ENCODE measurements at regions not wholly inside any gene's neighbourhood (a gene's known extent, or its start where the extent isn't known, plus 50 kb on each side); places are given as distances from the start of the nearest gene placed in this dataset.
"Not testable (repeated sequence)": the region's sequence is repeated elsewhere in the genome, so short reads cannot be mapped to it uniquely, and the experiment has no call there.

- WGBS, 2 donors (ENCODE audit: low coverage in 1 of 2), result 94 to 100% methylated on average over 2 of the region's 2 CpGs
- Histone ChIP-seq H3K4me3 (no peak overlapping the region), H3K36me3 (no peaks in the 10 kb centered on the region), H3K4me1 (no peaks in the 10 kb centered on the region), H3K9me3 (peaks cover 0 to 10% (median 0%) of the 10 kb centered on the region in 3 donors), H3K27ac (no peak overlapping the region), H3K27me3 (no peaks in the 10 kb centered on the region)
- ATAC-seq, result no peak
- TF ChIP-seq POLR2AphosphoS5 (IDR thresholded peaks at IDR 0.05), result no peak
Measured at GRCh38 chr2:62603154-62603712, 97.2 kb upstream of the TMEM17 start.

GRCh38 chr2:62599674-62600410, 93.8 kb upstream of the TMEM17 start:
- not testable (repeated sequence) for ATAC-seq, H3K27ac ChIP-seq, H3K4me3 ChIP-seq, H3K36me3 ChIP-seq, H3K9me3 ChIP-seq, H3K27me3 ChIP-seq
- H3K4me1 ChIP-seq, result peaks cover 0 to 17% (median 0%) of the 10 kb centered on the region in 3 donors
- WGBS, 2 donors (ENCODE audit: low coverage in 1 of 2), result 78 to 94% methylated on average over 4 to 6 of the region's 6 CpGs

DNA sequence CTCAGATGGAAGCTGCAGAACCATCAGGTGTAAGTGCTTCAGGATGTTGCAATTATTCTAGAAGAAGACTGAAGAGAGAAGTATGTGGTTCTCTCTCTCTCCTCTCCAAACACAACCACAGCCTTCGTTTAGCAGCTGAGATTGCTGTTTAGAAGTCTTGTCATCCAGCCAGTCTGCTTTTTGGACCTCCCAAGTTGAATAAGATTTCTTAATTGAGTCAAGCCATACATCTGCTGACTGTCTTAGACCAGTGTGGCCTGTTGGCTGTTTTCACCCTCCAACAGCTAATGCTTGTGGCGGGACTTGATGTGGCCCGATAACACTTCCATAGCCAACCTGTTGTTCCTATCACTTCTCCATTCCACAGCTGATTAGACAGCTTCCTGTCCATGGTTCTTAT, 91.3 kb upstream of the TMEM17 start:
- Histone ChIP-seq H3K9me3 (no peaks in the 10 kb centered on the region), H3K4me3 (no peak overlapping the region), H3K27me3 (no peaks in the 10 kb centered on the region), H3K4me1 (peaks cover 0 to 17% (median 0%) of the 10 kb centered on the region in 3 donors), H3K27ac (no peak overlapping the region), H3K36me3 (no peaks in the 10 kb centered on the region)
- WGBS, 2 donors (ENCODE audit: low coverage in 1 of 2), result 45 to 70% methylated on average over 2 to 3 of the region's 3 CpGs
- TF ChIP-seq POLR2AphosphoS5 (IDR thresholded peaks at IDR 0.05), result no peak
- TF ChIP-seq EP300 (IDR thresholded peaks at IDR 0.05), result no peak
- TF ChIP-seq POLR2A (IDR thresholded peaks at IDR 0.05), result no peak
- no peak for TF ChIP-seq CTCF (IDR thresholded peaks at IDR 0.05)
- ATAC-seq, result no peak

DNA sequence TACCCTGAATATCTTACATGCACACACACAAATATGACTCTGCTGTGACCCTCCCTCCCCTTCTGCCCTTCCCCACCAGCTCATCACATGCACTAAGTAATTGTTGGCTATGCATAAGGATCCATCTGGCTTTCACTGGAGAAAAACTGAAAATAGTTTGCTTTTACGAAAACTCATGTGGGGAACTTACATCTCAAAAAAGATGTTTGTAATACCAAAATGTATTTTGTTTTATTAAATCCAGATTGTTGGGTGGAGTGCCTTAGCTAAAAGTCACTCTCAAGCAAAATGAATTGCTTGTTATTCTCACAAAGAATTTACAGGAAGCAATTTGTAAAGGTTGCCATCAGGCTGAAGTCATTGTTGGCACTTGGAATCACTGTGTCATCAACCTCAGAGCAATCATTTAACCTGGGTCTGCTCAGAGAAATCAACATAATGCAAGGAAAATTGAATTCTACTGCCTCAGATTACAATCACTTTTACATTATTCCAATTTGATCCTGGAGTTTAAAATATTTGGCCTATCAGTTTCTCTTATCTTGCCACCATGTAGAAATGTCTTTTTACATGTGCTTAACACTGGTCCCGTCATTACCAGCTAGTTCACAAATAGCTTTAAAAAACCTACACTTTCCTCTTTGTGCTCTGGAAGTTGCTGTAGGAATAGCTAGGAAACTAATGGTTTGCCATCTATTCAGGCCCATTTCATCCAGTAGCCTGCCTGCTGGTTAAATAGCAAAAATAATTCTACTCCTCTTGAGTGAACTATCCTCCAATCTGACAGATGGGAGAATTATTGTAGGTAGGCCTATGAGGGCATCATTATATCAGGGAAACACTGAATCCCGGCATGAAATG, 90.3 kb upstream of the TMEM17 start:
- Histone ChIP-seq H3K4me3 (no peak overlapping the region), H3K27me3 (no peaks in the 10 kb centered on the region), H3K36me3 (no peaks in the 10 kb centered on the region), H3K4me1 (peaks cover 0 to 17% (median 0%) of the 10 kb centered on the region in 3 donors), H3K9me3 (no peaks in the 10 kb centered on the region), H3K27ac (peak overlapping the region in 2 of 4 donors; percentile 16 to 32)
- 52 to 54% methylated on average over 3 of the region's 3 CpGs for WGBS, 2 donors (ENCODE audit: low coverage in 1 of 2)
- ATAC-seq, result peak; percentile 36
- TF ChIP-seq EP300 (IDR thresholded peaks at IDR 0.05) (no peak), POLR2AphosphoS5 (IDR thresholded peaks at IDR 0.05) (peak; percentile 43), CTCF (IDR thresholded peaks at IDR 0.05) (no peak)

GRCh38 chr2:62595474-62595873, 89.5 kb upstream of the TMEM17 start:
- no peak for ATAC-seq
- H3K27ac ChIP-seq, result peak overlapping the region in 1 of 4 donors; percentile 8
- 90 to 100% methylated on average over 3 of the region's 3 CpGs for WGBS, 2 donors (ENCODE audit: low coverage in 1 of 2)
- H3K27me3 ChIP-seq, result no peaks in the 10 kb centered on the region
- H3K4me1 ChIP-seq, result peaks cover 0 to 23% (median 0%) of the 10 kb centered on the region in 3 donors
- no peak overlapping the region for H3K4me3 ChIP-seq
- no peaks in the 10 kb centered on the region for H3K9me3 ChIP-seq
- TF ChIP-seq POLR2AphosphoS5 (IDR thresholded peaks at IDR 0.05) (no peak), POLR2A (IDR thresholded peaks at IDR 0.05) (no peak), CTCF (IDR thresholded peaks at IDR 0.05) (no peak), EP300 (IDR thresholded peaks at IDR 0.05) (no peak)
- no peaks in the 10 kb centered on the region for H3K36me3 ChIP-seq
